ENCODE measurements at regions not wholly inside any gene's neighbourhood (a gene's known extent, or its start where the extent isn't known, plus 50 kb on each side); places are given as distances from the start of the nearest gene placed in this dataset.

- no peak overlapping the region for H3K4me3 ChIP-seq (ENCODE audit: low read depth, low read length)
- TF ChIP-seq CTCF (IDR thresholded peaks at IDR 0.05; ENCODE audit: low read depth, low read length), result no peak
Observed at GRCh38 chr18:45161850-45162249, 453.4 kb upstream of the SLC14A2 start.

- no peak for TF ChIP-seq CTCF (IDR thresholded peaks at IDR 0.05; ENCODE audit: low read depth, low read length)
- H3K4me3 ChIP-seq (ENCODE audit: low read depth, low read length), result no peak overlapping the region
Observed at GRCh38 chr18:45163871-45164270, 451.4 kb upstream of the SLC14A2 start.

- no peak for TF ChIP-seq CTCF (IDR thresholded peaks at IDR 0.05; ENCODE audit: low read depth, low read length)
- no peak overlapping the region for H3K4me3 ChIP-seq (ENCODE audit: low read depth, low read length)
Observed at GRCh38 chr18:45164551-45164950, 450.7 kb upstream of the SLC14A2 start.

GRCh38 chr18:45165176-45165713 is 450.0 kb upstream of the SLC14A2 start:
- TF ChIP-seq CTCF (IDR thresholded peaks at IDR 0.05; ENCODE audit: low read depth, low read length), result no peak
- H3K4me3 ChIP-seq (ENCODE audit: low read depth, low read length), result no peak overlapping the region

GRCh38 chr18:45165871-45166270 is 449.4 kb upstream of the SLC14A2 start:
- H3K4me3 ChIP-seq (ENCODE audit: low read depth, low read length), result no peak overlapping the region
- TF ChIP-seq CTCF (IDR thresholded peaks at IDR 0.05; ENCODE audit: low read depth, low read length), result no peak

GRCh38 chr18:45166341-45166835 is 448.9 kb upstream of the SLC14A2 start:
- TF ChIP-seq CTCF (IDR thresholded peaks at IDR 0.05; ENCODE audit: low read depth, low read length), result no peak
- H3K4me3 ChIP-seq (ENCODE audit: low read depth, low read length), result no peak overlapping the region

- no peak overlapping the region for H3K4me3 ChIP-seq (ENCODE audit: low read depth, low read length)
- no peak for TF ChIP-seq CTCF (IDR thresholded peaks at IDR 0.05; ENCODE audit: low read depth, low read length)
Observed at GRCh38 chr18:45166836-45167551, 448.3 kb upstream of the SLC14A2 start.
